Fibroblast of lung (primary cell): ENCODE measurements at regions not wholly inside any gene's neighbourhood (a gene's known extent, or its start where the extent isn't known, plus 50 kb on each side); places are given as distances from the start of the nearest gene placed in this dataset.

Experiments used
- EZH2 ChIP-seq: IDR thresholded peaks from 2 replicates; pipeline ENCODE4 v1.5.1; 2012; ENCODE audit warnings: low read length, control low read depth, mild to moderate bottlenecking; ENCODE audit errors: missing control alignments
- TF ChIP-seq, protein P1 (sequence below), 2 donors: IDR thresholded peaks in 1 of 2; conservative IDR thresholded peaks in 1 of 2; 1 replicate in 1 of 2; 2 replicates in 1 of 2; pipeline ENCODE4 v1.5.1; 2011 to 2012; ENCODE audit warnings: low read length in 2 of 2, control low read depth in 1 of 2, inconsistent platforms in 1 of 2, low read depth in 1 of 2, mild to moderate bottlenecking in 1 of 2

- TF ChIP-seq, protein P1, sequence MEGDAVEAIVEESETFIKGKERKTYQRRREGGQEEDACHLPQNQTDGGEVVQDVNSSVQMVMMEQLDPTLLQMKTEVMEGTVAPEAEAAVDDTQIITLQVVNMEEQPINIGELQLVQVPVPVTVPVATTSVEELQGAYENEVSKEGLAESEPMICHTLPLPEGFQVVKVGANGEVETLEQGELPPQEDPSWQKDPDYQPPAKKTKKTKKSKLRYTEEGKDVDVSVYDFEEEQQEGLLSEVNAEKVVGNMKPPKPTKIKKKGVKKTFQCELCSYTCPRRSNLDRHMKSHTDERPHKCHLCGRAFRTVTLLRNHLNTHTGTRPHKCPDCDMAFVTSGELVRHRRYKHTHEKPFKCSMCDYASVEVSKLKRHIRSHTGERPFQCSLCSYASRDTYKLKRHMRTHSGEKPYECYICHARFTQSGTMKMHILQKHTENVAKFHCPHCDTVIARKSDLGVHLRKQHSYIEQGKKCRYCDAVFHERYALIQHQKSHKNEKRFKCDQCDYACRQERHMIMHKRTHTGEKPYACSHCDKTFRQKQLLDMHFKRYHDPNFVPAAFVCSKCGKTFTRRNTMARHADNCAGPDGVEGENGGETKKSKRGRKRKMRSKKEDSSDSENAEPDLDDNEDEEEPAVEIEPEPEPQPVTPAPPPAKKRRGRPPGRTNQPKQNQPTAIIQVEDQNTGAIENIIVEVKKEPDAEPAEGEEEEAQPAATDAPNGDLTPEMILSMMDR (conservative IDR thresholded peaks at IDR 0.05 in 1 of 2, IDR thresholded peaks at IDR 0.05 in 1 of 2; ENCODE audit: low read depth in 1 of 2, low read length in 2 of 2): no peak
- no peak for TF ChIP-seq EZH2
Observed at GRCh38 chr11:111010391-111011274, 234.9 kb upstream of the POU2AF2 start.
